Esophagus muscularis mucosa (tissue), 4 donors: ENCODE measurements at regions not wholly inside any gene's neighbourhood (a gene's known extent, or its start where the extent isn't known, plus 50 kb on each side); places are given as distances from the start of the nearest gene placed in this dataset.

ENCODE experiments used
- CTCF ChIP-seq, 3 experiments: fragments of 200-600 bp in 2 of 3; fragments of 450-650 bp in 1 of 3; sonication (generic) in 2 of 3; IDR thresholded peaks; one replicate each; pipeline ENCODE4 v1.5.1; 2017 to 2019; ENCODE audit warnings: antibody characterized with exemption in 3 of 3, mild to moderate bottlenecking in 2 of 3, moderate library complexity in 1 of 3
- EP300 ChIP-seq: sonication (generic); formaldehyde crosslinking; IDR thresholded peaks from one replicate; pipeline ENCODE4 v1.6.1; 2017; ENCODE audit warnings: antibody characterized with exemption
- POLR2A ChIP-seq: fragments of 450-650 bp; IDR thresholded peaks from one replicate; pipeline ENCODE4 v1.6.1; 2017; ENCODE audit warnings: antibody characterized with exemption, moderate library complexity, mild to moderate bottlenecking, low read depth
- POLR2AphosphoS5 ChIP-seq, 2 donors: sonication (generic); formaldehyde crosslinking; IDR thresholded peaks; one replicate each; pipeline ENCODE4 v1.6.1; 2017; ENCODE audit warnings: antibody characterized with exemption in 2 of 2

GRCh38 chr6:67667637-67668422 is 967.3 kb upstream of the ADGRB3 start:
- TF ChIP-seq CTCF (IDR thresholded peaks at IDR 0.05) (no peak), POLR2A (no peak), EP300 (no peak), POLR2AphosphoS5 (IDR thresholded peaks at IDR 0.05) (no peak)
